Fibroblast of villous mesenchyme (primary cell): ENCODE measurements at regions not wholly inside any gene's neighbourhood (a gene's known extent, or its start where the extent isn't known, plus 50 kb on each side); places are given as distances from the start of the nearest gene placed in this dataset.

Experiments used
- DNase-seq: peaks from one replicate; pipeline ENCODE4 v3.0.0-alpha.2; 2010; ENCODE audit warnings: low read depth
- H3K4me3 ChIP-seq: 2 replicates; pipeline ENCODE4 v1.5.1; 2011; ENCODE audit warnings: low read depth, mild to moderate bottlenecking, low read length
- TF ChIP-seq, protein P1 (sequence below): IDR thresholded peaks from 2 replicates; pipeline ENCODE4 v1.5.1; 2012; ENCODE audit warnings: low read depth, mild to moderate bottlenecking, low read length; ENCODE audit not compliant: insufficient read depth

DNA sequence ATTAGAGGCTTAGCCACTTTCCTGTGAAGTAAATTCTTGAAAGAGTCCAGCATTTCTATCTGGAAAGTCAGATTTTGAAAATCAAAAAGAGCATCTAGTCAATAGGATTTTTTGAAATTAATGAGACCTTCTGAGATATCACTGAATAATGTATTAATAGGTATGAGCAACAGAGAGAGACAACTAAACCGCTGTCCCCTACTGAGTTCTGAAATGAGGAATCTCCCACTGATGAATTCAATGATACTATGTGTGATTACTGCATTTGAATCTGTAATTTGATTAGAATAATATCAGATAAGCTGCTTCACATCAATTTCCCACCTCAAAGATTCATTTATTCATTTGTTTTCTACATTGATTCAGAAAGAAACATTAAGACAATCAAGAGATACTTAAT is 252.8 kb downstream of the TMX3 start:
- peak; percentile 42 for DNase-seq
- no peak overlapping the region for H3K4me3 ChIP-seq
- TF ChIP-seq, protein P1, sequence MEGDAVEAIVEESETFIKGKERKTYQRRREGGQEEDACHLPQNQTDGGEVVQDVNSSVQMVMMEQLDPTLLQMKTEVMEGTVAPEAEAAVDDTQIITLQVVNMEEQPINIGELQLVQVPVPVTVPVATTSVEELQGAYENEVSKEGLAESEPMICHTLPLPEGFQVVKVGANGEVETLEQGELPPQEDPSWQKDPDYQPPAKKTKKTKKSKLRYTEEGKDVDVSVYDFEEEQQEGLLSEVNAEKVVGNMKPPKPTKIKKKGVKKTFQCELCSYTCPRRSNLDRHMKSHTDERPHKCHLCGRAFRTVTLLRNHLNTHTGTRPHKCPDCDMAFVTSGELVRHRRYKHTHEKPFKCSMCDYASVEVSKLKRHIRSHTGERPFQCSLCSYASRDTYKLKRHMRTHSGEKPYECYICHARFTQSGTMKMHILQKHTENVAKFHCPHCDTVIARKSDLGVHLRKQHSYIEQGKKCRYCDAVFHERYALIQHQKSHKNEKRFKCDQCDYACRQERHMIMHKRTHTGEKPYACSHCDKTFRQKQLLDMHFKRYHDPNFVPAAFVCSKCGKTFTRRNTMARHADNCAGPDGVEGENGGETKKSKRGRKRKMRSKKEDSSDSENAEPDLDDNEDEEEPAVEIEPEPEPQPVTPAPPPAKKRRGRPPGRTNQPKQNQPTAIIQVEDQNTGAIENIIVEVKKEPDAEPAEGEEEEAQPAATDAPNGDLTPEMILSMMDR: no peak

DNA sequence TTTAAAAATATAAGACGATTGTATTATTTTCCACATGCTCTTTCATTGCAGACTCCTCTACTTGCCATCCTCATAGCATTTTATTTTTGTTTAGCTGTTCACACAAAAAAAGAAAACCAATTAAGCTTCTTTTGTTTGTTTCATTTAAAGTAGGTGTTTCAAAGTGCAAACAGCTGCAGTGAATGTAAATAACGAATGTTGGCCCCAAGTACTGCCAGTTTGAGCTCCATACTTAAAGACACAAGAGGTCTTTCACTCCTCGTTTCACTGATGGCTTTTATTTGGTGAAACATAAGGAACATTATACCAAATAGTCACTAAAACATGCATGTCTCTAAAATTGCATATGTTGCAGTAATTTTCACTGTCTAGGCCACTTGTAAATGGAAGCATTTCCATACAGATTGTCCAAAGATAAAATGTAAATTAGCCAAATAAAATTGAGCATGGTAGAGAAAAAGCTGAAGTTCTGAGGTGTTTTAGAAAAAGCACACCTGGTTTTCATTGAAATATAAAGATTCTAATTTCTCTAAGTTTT is 253.4 kb downstream of the TMX3 start:
- TF ChIP-seq, protein P1: no peak
- no peak overlapping the region for H3K4me3 ChIP-seq
- DNase-seq: no peak

DNA sequence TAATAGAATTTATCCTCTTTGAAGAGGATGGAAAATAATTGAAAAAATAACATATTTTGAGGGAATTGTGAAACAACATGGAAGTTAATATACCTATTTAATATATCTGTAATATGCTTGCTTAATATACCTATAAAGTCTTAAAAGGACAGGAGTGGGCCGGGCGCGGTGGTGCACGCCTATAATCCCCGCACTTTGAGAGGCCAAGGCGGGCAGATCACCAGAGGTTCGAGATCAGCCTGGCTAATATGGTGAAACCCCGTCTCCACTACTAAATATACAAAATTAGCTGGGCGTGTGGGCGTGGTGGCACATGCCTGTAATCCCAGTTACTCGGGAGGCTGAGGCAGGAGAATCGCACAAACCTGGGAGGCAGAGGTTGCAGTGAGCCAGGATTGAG is 254.9 kb downstream of the TMX3 start:
- TF ChIP-seq, protein P1: no peak
- H3K4me3 ChIP-seq: no peak overlapping the region
- DNase-seq: no peak

DNA sequence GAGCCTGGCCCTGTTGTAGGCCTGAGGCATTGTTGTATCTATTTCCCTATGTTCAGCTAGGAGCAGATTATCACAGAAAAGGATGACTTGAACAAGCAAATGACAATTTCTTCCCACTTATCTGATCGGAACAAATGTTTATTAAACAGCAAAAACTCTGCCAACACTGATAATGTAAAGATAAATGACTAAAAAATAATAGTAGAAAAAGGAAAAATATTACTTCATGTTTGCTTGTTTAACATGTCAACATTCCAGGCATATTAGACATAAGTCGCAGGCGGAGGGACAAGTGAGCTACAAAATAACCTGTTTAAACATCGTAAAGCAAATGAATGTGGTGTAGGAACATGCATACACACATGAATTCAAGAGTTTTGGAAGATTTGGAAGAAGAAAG is 257.9 kb downstream of the TMX3 start:
- TF ChIP-seq, protein P1: no peak
- peak; percentile 26 for DNase-seq
- no peak overlapping the region for H3K4me3 ChIP-seq

DNA sequence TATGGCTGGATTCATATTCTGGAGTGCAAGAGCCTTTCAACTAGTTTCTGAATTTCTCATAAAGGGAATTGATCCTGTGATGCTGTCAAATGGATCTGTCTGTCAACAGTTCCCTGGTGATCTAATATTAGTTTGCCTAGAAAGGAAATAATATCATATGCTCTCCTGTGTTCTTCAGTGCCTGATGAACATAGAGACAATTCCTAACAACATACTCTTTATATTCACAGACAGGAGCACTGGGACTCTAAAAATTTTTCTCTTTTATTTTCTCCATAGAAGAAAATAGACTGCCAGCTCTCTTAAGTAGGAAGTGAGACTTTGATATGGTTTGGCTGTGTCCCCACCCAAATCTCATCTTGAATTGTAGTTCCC is 259.7 kb downstream of the TMX3 start:
- TF ChIP-seq, protein P1: no peak
- no peak for DNase-seq
- H3K4me3 ChIP-seq: no peak overlapping the region

DNA sequence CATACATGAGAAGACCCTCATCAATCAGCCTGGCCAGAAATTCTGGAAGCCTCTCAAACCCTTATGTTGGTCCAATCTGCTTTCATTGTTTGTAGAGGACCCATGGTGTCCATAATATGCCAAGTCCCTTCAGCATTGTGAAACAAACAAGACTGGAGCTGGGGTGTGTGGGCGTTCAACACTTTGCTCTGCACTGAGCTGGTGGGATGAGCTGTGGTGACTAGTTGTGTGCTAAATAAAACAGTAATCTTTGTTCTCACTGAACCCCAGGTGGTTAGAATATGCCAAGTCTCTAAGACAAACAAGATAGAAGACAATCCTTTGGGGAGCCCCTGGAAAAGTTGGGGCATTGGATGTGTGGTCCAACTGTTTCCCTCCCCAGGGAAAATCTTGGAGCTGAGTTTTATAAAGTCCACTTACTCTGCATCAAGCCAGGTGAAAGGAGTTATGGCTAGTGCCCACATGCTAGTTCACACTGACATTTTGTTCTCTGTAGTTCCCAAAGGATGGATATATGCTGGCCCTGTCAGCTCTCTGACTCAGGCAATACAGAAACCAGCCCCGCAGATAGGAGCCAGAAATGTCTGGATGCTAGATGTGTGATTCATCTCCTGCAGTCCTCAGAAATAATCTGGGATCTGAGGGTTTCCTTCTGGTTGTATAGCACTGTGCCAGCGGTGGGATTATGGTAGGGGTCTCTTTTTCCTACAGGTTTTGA is 260.2 kb downstream of the TMX3 start:
- DNase-seq: peak; percentile 68
- TF ChIP-seq, protein P1: no peak
- no peak overlapping the region for H3K4me3 ChIP-seq

DNA sequence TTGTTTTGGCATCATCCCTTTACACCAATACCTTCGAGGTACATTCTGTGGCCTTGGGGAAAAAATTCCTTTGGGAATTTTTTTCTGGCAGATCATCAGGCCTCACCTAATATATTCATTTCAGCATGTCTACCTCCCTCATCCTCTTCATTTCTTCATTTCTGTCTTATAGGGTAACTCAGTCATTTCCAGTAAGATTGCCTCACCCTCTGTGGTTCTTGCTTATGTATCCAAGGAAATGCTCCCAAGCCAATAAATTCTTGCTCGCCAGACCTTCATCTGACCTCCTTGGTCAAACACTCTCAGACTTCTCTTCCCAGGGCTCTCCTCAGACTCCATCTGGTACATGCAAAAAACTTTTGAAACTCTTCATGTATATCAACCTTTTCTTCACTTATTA is 265.6 kb downstream of the TMX3 start:
- DNase-seq: peak; percentile 97
- TF ChIP-seq, protein P1: no peak
- H3K4me3 ChIP-seq: no peak overlapping the region
